MV-4-11 (cell line): ENCODE measurements at regions not wholly inside any gene's neighbourhood (a gene's known extent, or its start where the extent isn't known, plus 50 kb on each side); places are given as distances from the start of the nearest gene placed in this dataset.

Source experiments
- DNase-seq: peaks from one replicate; lab custom pipeline; 2025; lab: John Stamatoyannopoulos, UW

- DNase-seq, result no peak
These were observed 90.6 kb downstream of the TLR5 start for GRCh38 chr1:223052462-223052861.

DNA sequence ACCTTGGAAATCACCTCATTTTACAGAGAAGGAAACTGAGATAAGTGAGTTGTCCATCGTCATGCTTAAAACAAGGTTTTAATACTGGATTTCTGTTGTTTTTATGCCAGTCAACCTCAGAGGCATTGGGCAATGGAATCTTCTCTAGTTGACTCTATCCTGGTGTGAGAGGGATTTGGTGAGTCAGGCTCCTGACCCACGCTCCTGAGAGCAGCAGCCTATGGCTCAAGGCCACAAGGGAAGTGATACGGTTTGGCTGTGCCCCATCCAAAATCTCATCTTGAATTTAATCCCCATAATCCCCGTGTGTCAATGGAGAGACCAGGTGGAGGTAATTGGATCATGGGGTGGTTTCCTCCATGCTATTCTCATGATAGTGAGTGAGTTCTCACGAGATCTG lies 90.1 kb downstream of the TLR5 start:
- DNase-seq, result no peak

- no peak for DNase-seq
These were observed 86.2 kb downstream of the TLR5 start for GRCh38 chr1:223056802-223057201.

GRCh38 chr1:223057569-223058093 lies 85.4 kb downstream of the TLR5 start:
- no peak for DNase-seq
